Kidney glomerular epithelial cell (primary cell): ENCODE measurements at regions not wholly inside any gene's neighbourhood (a gene's known extent, or its start where the extent isn't known, plus 50 kb on each side); places are given as distances from the start of the nearest gene placed in this dataset.
"Not testable (repeated sequence)": the region's sequence is repeated elsewhere in the genome, so short reads cannot be mapped to it uniquely, and the experiment has no call there.

Experiments
- DNase-seq: peaks from one replicate; lab custom pipeline; 2025; lab: John Stamatoyannopoulos, UW

- DNase-seq, result no peak
Observed at GRCh38 chr5:165405340-165405739, 1899.9 kb downstream of the MAT2B start.

GRCh38 chr5:165407352-165407751 is 1901.9 kb downstream of the MAT2B start:
- no peak for DNase-seq

GRCh38 chr5:165410476-165410875 is 1905.1 kb downstream of the MAT2B start:
- no peak for DNase-seq

- DNase-seq, result not testable (repeated sequence)
Observed at GRCh38 chr5:165411532-165411931, 1906.1 kb downstream of the MAT2B start.

- no peak for DNase-seq
Observed at GRCh38 chr5:165420493-165420892, 1915.1 kb downstream of the MAT2B start.

GRCh38 chr5:165423697-165424299 is 1918.4 kb downstream of the MAT2B start:
- no peak for DNase-seq

GRCh38 chr5:165425594-165425993 is 1920.2 kb downstream of the MAT2B start:
- no peak for DNase-seq

GRCh38 chr5:165448753-165449152 is 1943.3 kb downstream of the MAT2B start:
- DNase-seq, result no peak

- DNase-seq, result peak; percentile 34
Observed at GRCh38 chr5:165457859-165458481, 1952.6 kb downstream of the MAT2B start.

- DNase-seq, result no peak
Observed at GRCh38 chr5:165459232-165459631, 1953.8 kb downstream of the MAT2B start.

GRCh38 chr5:165460911-165461310 is 1955.5 kb downstream of the MAT2B start:
- DNase-seq, result no peak

- DNase-seq, result no peak
Observed at GRCh38 chr5:165477546-165477945, 1972.1 kb downstream of the MAT2B start.

GRCh38 chr5:165495829-165496380 is 1990.5 kb downstream of the MAT2B start:
- no peak for DNase-seq

GRCh38 chr5:165497707-165498106 is 1992.3 kb downstream of the MAT2B start:
- DNase-seq, result no peak

GRCh38 chr5:165502893-165503691 is 1997.7 kb downstream of the MAT2B start:
- DNase-seq, result no peak

GRCh38 chr5:165504674-165505073 is 1999.3 kb downstream of the MAT2B start:
- DNase-seq, result no peak

- DNase-seq, result no peak
Observed at GRCh38 chr5:165508286-165508685, 2002.9 kb downstream of the MAT2B start.

- no peak for DNase-seq
Observed at GRCh38 chr5:165508861-165509260, 2003.4 kb downstream of the MAT2B start.

GRCh38 chr5:165521816-165522610 is 2016.6 kb downstream of the MAT2B start:
- DNase-seq, result no peak

- no peak for DNase-seq
Observed at GRCh38 chr5:165525271-165525670, 2019.9 kb downstream of the MAT2B start.

GRCh38 chr5:165526357-165526756 is 2020.9 kb downstream of the MAT2B start:
- DNase-seq, result no peak

- DNase-seq, result no peak
Observed at GRCh38 chr5:165527577-165527976, 2022.2 kb downstream of the MAT2B start.
